ENCODE measurements at regions not wholly inside any gene's neighbourhood (a gene's known extent, or its start where the extent isn't known, plus 50 kb on each side); places are given as distances from the start of the nearest gene placed in this dataset.
"Not testable (repeated sequence)": the region's sequence is repeated elsewhere in the genome, so short reads cannot be mapped to it uniquely, and the experiment has no call there.

DNA sequence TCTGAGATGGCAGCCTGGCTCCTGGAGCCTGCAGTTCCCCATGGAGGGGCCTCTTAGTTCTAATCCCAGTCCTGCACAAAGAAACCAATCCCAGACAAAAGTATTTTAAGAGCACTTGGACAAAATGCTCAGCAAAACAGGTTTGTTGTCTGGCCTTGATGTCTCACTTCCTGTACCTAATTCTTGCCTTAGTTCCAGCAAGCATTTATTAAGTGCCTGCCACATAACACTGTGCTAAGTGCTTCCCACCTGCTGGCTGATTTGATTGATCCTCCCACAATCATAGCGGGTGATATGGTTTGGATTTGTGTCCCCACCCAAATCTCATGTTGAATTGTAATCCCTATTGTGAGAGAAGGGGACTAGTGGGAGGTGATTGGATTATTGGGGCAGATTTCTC, 65.7 kb upstream of the HABP2 start:
- no peak for TF ChIP-seq POLR2AphosphoS5 (IDR thresholded peaks at IDR 0.05)
- no peak for TF ChIP-seq MXI1 (conservative IDR thresholded peaks at IDR 0.05; ENCODE audit: poor library complexity, severe bottlenecking)
- TF ChIP-seq EP300 (conservative IDR thresholded peaks at IDR 0.05; ENCODE audit: poor library complexity, severe bottlenecking), result no peak
- TF ChIP-seq TAF1 (IDR thresholded peaks at IDR 0.05; ENCODE audit: low read depth), result no peak
- TF ChIP-seq EZH2 (IDR thresholded peaks at IDR 0.05; ENCODE audit: borderline replicate concordance, insufficient read depth, low read length, poor library complexity, severe bottlenecking), result no peak
- TF ChIP-seq, protein P1, sequence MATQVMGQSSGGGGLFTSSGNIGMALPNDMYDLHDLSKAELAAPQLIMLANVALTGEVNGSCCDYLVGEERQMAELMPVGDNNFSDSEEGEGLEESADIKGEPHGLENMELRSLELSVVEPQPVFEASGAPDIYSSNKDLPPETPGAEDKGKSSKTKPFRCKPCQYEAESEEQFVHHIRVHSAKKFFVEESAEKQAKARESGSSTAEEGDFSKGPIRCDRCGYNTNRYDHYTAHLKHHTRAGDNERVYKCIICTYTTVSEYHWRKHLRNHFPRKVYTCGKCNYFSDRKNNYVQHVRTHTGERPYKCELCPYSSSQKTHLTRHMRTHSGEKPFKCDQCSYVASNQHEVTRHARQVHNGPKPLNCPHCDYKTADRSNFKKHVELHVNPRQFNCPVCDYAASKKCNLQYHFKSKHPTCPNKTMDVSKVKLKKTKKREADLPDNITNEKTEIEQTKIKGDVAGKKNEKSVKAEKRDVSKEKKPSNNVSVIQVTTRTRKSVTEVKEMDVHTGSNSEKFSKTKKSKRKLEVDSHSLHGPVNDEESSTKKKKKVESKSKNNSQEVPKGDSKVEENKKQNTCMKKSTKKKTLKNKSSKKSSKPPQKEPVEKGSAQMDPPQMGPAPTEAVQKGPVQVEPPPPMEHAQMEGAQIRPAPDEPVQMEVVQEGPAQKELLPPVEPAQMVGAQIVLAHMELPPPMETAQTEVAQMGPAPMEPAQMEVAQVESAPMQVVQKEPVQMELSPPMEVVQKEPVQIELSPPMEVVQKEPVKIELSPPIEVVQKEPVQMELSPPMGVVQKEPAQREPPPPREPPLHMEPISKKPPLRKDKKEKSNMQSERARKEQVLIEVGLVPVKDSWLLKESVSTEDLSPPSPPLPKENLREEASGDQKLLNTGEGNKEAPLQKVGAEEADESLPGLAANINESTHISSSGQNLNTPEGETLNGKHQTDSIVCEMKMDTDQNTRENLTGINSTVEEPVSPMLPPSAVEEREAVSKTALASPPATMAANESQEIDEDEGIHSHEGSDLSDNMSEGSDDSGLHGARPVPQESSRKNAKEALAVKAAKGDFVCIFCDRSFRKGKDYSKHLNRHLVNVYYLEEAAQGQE (IDR thresholded peaks at IDR 0.05; ENCODE audit: borderline replicate concordance), result no peak
- no peak for TF ChIP-seq SMC3 (conservative IDR thresholded peaks at IDR 0.05; ENCODE audit: poor library complexity)
- TF ChIP-seq, protein P2, sequence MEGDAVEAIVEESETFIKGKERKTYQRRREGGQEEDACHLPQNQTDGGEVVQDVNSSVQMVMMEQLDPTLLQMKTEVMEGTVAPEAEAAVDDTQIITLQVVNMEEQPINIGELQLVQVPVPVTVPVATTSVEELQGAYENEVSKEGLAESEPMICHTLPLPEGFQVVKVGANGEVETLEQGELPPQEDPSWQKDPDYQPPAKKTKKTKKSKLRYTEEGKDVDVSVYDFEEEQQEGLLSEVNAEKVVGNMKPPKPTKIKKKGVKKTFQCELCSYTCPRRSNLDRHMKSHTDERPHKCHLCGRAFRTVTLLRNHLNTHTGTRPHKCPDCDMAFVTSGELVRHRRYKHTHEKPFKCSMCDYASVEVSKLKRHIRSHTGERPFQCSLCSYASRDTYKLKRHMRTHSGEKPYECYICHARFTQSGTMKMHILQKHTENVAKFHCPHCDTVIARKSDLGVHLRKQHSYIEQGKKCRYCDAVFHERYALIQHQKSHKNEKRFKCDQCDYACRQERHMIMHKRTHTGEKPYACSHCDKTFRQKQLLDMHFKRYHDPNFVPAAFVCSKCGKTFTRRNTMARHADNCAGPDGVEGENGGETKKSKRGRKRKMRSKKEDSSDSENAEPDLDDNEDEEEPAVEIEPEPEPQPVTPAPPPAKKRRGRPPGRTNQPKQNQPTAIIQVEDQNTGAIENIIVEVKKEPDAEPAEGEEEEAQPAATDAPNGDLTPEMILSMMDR (IDR thresholded peaks at IDR 0.05; ENCODE audit: poor library complexity, severe bottlenecking), result no peak
- TF ChIP-seq RAD21 (conservative IDR thresholded peaks at IDR 0.05), result no peak
- no peaks in the 10 kb centered on the region for H3K27me3 ChIP-seq (ENCODE audit: insufficient read depth, low read depth, low read length)
- no peak overlapping the region for H3K4me2 ChIP-seq (ENCODE audit: low read length)
- no peak overlapping the region for H2AFZ ChIP-seq (ENCODE audit: low read depth, low read length)
- H3K9ac ChIP-seq (ENCODE audit: low read length), result no peak overlapping the region
- H4K20me1 ChIP-seq (ENCODE audit: insufficient read depth), result no peaks in the 10 kb centered on the region
- no peaks in the 10 kb centered on the region for H3K79me2 ChIP-seq (replicated peaks; ENCODE audit: insufficient read depth, low read length)
- H3K9me2 ChIP-seq (ENCODE audit: insufficient read depth, low read length), result no peaks in the 10 kb centered on the region
- H3K27ac ChIP-seq (ENCODE audit: low read length), result no peak overlapping the region
- no peak overlapping the region for H3K4me3 ChIP-seq (ENCODE audit: low read length)
- no peaks in the 10 kb centered on the region for H3F3A ChIP-seq (ENCODE audit: insufficient read depth, low read length, poor library complexity, severe bottlenecking)
- no peaks in the 10 kb centered on the region for H3K36me3 ChIP-seq (ENCODE audit: insufficient read depth, low read length)
- H3K9me3 ChIP-seq (ENCODE audit: low read length), result no peaks in the 10 kb centered on the region

DNA sequence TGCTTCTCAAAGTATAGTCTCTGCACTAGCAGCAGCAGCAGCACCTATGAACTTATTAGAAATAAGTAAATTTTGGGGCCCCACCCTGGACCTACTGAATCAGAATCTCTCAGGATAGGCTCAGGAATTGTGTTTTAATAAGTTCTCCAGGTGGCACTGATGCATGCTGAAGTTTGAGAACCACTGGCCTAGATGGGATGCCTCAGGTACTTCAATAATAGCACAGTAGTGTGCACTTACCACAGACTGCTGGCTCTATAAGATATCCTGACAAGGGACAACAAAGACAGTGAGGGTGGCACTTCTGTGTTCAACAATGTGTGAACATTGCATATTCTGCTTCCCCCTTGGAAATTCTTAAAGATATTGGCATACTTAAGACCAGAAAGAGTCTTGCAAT, 64.7 kb upstream of the HABP2 start:
- Histone ChIP-seq H3K4me3 (ENCODE audit: low read length) (no peak overlapping the region), H3K27me3 (ENCODE audit: insufficient read depth, low read depth, low read length) (no peaks in the 10 kb centered on the region), H4K20me1 (ENCODE audit: insufficient read depth) (no peaks in the 10 kb centered on the region), H3K36me3 (ENCODE audit: insufficient read depth, low read length) (no peaks in the 10 kb centered on the region), H3K27ac (ENCODE audit: low read length) (no peak overlapping the region), H3K9ac (ENCODE audit: low read length) (no peak overlapping the region), H3K4me2 (ENCODE audit: low read length) (no peak overlapping the region), H3K79me2 (replicated peaks; ENCODE audit: insufficient read depth, low read length) (no peaks in the 10 kb centered on the region), H3K9me3 (ENCODE audit: low read length) (no peaks in the 10 kb centered on the region), H3K9me2 (ENCODE audit: insufficient read depth, low read length) (no peaks in the 10 kb centered on the region), H3F3A (ENCODE audit: insufficient read depth, low read length, poor library complexity, severe bottlenecking) (no peaks in the 10 kb centered on the region), H2AFZ (ENCODE audit: low read depth, low read length) (no peak overlapping the region)
- TF ChIP-seq, protein P1 (IDR thresholded peaks at IDR 0.05; ENCODE audit: borderline replicate concordance), result no peak
- TF ChIP-seq EZH2 (IDR thresholded peaks at IDR 0.05; ENCODE audit: borderline replicate concordance, insufficient read depth, low read length, poor library complexity, severe bottlenecking), result no peak
- TF ChIP-seq RAD21 (conservative IDR thresholded peaks at IDR 0.05), result no peak
- no peak for TF ChIP-seq MXI1 (conservative IDR thresholded peaks at IDR 0.05; ENCODE audit: poor library complexity, severe bottlenecking)
- no peak for TF ChIP-seq POLR2AphosphoS5 (IDR thresholded peaks at IDR 0.05)
- TF ChIP-seq, protein P2 (IDR thresholded peaks at IDR 0.05; ENCODE audit: poor library complexity, severe bottlenecking), result no peak
- no peak for TF ChIP-seq SMC3 (conservative IDR thresholded peaks at IDR 0.05; ENCODE audit: poor library complexity)
- no peak for TF ChIP-seq TAF1 (IDR thresholded peaks at IDR 0.05; ENCODE audit: low read depth)
- no peak for TF ChIP-seq EP300 (conservative IDR thresholded peaks at IDR 0.05; ENCODE audit: poor library complexity, severe bottlenecking)

DNA sequence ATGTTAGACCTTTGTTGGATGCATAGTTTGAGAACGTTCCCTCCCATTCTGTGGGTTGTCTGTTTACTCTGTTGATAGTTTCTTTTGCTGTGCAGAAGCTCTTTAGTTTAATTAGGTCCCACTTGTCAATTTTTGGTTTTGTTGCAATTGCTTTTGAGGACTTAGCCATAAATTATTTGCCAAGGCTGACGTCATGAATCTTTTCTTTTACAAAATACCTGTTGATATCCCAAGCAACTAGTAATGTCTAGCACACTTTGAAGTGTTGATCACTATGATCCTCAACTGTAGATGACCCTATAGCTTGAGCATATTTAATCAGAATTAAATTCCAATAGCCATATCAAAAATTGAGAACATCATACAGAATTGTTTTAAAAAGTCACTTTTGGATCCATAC, 63.3 kb upstream of the HABP2 start:
- not testable (repeated sequence) for H3K27me3 ChIP-seq (ENCODE audit: insufficient read depth, low read depth, low read length); H3K79me2 ChIP-seq (replicated peaks; ENCODE audit: insufficient read depth, low read length); H3K9me2 ChIP-seq (ENCODE audit: insufficient read depth, low read length); H3K4me2 ChIP-seq (ENCODE audit: low read length); H3K27ac ChIP-seq (ENCODE audit: low read length); H4K20me1 ChIP-seq (ENCODE audit: insufficient read depth); H3K4me3 ChIP-seq (ENCODE audit: low read length); H3F3A ChIP-seq (ENCODE audit: insufficient read depth, low read length, poor library complexity, severe bottlenecking); H3K9ac ChIP-seq (ENCODE audit: low read length); H3K36me3 ChIP-seq (ENCODE audit: insufficient read depth, low read length); H3K9me3 ChIP-seq (ENCODE audit: low read length); H2AFZ ChIP-seq (ENCODE audit: low read depth, low read length)
